SK-N-DZ (cell line): ENCODE measurements at regions not wholly inside any gene's neighbourhood (a gene's known extent, or its start where the extent isn't known, plus 50 kb on each side); places are given as distances from the start of the nearest gene placed in this dataset.

ENCODE experiments used
- DNase-seq: peaks from one replicate; pipeline ENCODE4 v3.0.0-alpha.2; 2015; ENCODE audit warnings: low spot score

- no peak for DNase-seq
Observed at GRCh38 chr2:240341064-240341463, 94.4 kb upstream of the GPC1 start.

- DNase-seq: no peak
Observed at GRCh38 chr2:240343548-240343947, 91.9 kb upstream of the GPC1 start.

DNA sequence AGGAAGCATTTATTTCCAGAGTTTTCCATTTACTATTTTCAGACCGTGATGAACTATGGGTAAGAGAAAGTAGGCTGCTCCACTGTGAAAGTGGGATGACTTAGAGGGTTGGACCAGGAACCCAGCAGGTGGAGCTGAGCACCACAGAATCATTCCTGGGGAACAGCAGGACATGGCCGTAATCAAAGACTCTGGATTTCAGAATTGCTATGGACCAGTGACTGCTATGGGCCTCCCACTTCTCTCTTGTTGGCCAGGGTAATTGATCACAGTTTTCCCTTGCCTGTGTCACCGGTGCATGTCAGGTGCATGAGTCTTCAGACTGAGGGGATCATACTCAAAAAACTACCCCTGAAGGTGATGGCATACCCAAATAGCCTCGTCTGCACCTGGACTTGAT is 90.6 kb upstream of the GPC1 start:
- no peak for DNase-seq

- no peak for DNase-seq
Observed at GRCh38 chr2:240346015-240346752, 89.3 kb upstream of the GPC1 start.

DNA sequence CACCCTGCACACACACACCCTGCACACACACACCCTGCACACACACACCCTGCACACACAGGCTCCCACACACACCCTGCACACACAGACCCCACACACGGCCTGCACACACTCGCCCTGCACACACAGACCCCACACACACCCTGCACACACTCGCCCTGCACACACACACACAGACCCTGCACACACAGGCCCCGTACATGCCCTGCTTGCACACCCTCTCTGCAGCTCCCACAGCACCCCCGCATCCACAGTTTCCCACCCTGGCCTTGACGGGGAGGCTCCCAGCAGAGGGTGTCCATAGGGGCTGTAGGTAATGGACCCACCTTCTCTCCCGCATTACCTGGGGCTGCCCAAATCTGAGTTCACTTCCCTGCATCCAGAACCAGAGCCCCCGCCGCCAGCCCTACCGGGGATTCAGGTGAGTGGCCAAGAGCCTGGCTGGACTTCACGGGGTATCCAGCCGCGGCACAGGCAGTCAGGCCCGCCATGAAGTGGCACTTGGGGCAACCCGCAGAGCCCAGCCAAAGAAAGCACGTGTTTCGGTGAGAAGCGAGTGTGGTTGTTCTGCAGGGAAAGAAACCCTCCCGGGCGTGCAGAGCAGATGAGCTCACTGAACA is 88.6 kb upstream of the GPC1 start:
- no peak for DNase-seq

- no peak for DNase-seq
Observed at GRCh38 chr2:240347373-240347940, 88.0 kb upstream of the GPC1 start.

GRCh38 chr2:240347949-240348500 is 87.4 kb upstream of the GPC1 start:
- no peak for DNase-seq

- DNase-seq: no peak
Observed at GRCh38 chr2:240348522-240348921, 86.9 kb upstream of the GPC1 start.

GRCh38 chr2:240349133-240350005 is 86.1 kb upstream of the GPC1 start:
- no peak for DNase-seq

GRCh38 chr2:240350006-240350355 is 85.5 kb upstream of the GPC1 start:
- no peak for DNase-seq

GRCh38 chr2:240350696-240351087 is 84.8 kb upstream of the GPC1 start:
- no peak for DNase-seq

DNA sequence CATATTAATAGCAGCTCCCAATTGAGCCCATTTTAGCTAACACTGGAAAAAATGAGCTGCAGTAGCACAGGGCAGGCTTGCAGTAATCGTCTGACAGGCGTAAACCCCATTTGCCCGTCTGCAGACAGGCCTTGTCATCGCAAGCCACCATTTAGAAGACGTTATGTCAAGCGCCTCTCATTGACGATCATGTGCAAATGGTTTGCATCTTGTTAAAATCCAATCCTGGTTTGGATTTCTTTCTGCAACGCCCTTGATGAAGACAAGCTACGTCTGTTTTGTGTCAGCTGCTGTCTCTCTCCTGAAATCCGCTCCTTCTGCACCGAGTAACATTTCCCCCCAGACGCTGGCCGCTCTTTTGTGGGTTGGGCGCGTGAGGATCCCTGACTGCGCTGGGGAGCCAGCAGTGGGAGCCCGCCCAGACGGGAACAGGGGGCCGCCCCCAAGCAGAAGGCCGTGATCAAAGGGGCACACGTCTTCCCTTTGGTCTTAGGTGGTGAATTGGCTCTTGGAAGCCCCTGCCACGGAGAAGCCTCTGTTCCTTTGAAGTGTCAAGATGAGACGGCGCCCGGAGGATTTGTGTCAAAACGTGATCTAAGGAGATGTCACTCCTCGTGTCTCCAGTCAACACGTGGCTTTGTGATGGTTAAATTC is 84.2 kb upstream of the GPC1 start:
- DNase-seq: peak; percentile 90

DNA sequence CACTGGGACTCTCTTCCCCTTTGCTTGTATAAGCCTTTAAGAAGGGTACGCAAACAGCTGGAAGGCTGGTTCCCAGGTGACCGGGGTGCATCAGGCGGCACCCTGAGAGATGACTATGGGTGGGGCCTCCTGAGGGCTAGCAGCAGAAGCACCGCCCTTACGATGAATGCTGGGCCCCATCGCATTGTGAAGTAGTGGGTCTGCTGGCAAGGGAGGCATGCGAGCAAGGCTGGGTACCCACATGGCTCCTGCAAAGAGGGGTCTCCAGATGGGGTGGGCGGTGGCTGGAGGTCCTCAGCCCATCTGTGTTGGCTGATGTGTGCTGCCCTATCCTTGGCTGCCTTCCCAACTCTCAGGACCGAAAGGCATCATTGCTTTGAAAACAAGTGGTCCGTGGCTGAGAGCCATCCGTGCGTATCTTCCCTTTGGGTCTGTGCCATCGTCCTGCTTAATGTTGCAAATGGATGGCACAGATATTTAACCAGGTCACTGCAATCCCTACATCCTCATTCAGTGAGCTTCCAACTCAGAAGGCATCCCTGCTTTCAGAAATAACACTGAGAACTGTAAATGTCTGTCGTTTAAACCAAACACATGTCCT is 83.5 kb upstream of the GPC1 start:
- no peak for DNase-seq

DNA sequence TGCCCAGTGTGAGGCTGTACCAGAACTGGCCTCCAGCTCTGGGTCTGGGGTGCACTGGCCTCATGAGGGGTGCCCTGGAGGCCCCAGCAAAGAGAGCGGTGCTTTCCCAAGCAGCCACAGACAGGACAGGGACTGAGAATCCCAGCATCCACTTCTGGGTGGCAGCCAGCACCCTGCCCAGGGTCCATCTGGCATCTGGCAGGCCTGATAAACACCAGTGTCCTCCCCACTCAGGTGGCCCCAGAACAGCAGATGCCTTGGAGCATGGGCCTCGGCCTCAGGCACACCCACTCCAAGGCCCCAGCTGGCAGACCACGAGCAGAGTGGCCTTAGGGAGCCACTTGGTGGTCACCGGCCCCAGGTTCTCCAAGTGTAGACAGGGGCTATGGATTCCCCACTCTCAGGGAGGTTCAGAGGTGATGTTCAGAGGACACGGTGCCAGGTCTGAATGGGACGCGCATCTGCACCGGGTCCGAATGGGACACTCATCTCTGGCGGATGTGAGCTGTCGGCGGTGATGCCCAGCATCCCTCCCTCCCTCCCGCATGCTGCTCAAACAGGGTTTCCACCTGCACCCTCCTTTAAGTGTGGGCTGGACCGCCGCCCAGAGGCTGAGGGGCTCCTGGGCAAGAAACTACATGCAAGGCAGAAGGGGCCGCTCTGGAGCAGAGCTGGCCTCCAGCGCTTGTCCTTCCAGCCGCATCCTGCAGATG is 82.2 kb upstream of the GPC1 start:
- no peak for DNase-seq

GRCh38 chr2:240353944-240354343 is 81.5 kb upstream of the GPC1 start:
- DNase-seq: no peak

DNA sequence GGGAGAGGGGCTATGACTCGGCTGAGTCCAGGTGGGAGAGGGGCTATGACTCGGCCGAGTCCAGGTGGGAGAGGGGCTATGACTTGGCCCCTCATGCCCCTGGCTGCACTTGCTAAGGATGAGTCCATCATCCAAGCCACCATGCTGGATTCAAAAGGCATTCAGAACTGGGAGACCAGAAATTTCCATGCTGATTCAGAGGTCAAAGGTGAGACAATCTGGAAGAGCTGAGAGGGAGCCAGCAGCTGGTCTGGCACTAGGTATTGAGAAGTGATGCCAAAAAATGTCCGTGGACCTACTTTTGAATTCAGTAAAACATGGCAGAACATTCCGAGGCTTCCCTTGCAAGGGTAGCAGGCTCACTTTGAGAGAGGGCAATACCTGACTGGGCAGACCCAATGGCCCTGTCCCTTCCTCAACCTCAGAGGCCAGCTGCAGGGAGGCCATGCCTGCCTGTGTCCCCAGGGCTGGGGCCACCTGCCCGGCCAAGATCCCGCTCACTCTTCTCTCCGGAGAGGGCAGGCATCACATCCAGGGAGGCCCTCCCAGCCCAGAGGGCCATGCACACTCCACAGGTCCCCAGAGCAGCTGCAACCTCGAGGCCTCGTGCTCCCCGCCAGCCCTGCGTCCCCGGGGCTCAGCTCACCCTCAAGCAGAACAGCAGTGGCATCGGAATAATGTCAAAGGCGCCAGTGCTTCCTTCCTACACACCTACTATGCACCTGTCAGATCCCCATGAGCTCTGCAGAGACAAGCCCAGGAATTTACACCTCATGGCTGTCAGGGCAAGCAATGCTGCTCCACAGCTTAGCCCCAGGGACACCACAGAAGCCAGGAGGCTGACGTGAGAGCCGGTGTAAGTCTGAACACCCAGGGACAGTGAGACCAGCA is 80.2 kb upstream of the GPC1 start:
- no peak for DNase-seq

GRCh38 chr2:240355962-240356361 is 79.5 kb upstream of the GPC1 start:
- DNase-seq: no peak

DNA sequence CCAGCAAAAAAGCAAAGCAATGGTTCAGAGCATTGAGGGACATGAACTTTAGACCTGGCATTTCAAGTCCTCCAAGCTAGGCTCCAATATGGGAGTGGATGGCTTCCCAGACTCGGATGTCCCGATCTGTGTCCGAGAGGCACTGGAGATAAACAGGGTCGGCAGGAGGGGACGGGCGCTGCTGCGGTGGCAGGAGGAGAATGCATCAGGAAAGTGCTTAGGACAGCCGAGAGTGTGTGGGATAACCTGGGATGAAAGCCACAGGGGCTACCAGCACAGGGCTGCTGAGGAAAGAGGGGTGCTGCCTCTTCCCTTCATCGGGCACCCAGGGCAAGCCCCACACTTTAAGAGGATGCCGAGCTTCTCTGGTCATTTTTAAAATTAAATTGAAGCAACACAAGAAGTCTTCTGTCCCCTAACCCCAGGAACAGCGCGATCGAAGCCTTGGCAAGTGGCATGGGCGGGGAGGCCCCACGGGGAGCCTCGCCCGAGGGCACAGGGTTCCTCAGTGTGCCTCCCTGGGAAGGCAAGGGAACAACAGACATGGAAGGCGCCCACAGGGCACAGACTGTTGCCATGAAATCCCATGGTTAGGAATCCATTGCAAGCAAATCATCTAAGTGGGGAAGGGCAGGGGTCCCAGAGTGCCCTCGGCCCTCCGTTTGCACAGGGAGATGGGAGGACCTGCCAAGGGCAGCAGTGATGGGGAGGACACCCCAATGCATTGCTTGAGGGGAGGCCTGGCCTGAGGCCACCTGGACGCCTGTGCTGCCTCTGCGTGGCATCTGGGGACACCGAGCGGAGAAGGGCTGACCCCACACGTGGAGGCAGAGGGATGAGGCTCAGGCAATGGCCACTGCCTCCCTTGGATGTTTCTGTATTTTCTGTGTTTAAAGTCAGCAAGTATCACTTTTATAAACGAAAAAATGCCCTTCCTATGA is 78.5 kb upstream of the GPC1 start:
- no peak for DNase-seq
